GM19324 (cell line): ENCODE measurements at regions not wholly inside any gene's neighbourhood (a gene's known extent, or its start where the extent isn't known, plus 50 kb on each side); places are given as distances from the start of the nearest gene placed in this dataset.
"Not testable (repeated sequence)": the region's sequence is repeated elsewhere in the genome, so short reads cannot be mapped to it uniquely, and the experiment has no call there.

Experiments
- ATAC-seq: cut with Tn5 transposase; IDR thresholded peaks from one replicate; pipeline ENCODE4 v1.9.1; 2021; ENCODE audit warnings: mild to moderate bottlenecking, moderate library complexity; ENCODE audit not compliant: unreplicated experiment, low FRiP score

- ATAC-seq, result no peak
These were observed 325.4 kb upstream of the SEMA3C start for GRCh38 chr7:81244224-81244623.

GRCh38 chr7:81236560-81236959 lies 317.7 kb upstream of the SEMA3C start:
- ATAC-seq, result no peak

GRCh38 chr7:81235997-81236396 lies 317.1 kb upstream of the SEMA3C start:
- no peak for ATAC-seq

GRCh38 chr7:81234896-81235295 lies 316.0 kb upstream of the SEMA3C start:
- no peak for ATAC-seq

- ATAC-seq, result no peak
These were observed 314.5 kb upstream of the SEMA3C start for GRCh38 chr7:81233208-81233940.

GRCh38 chr7:81232084-81232799 lies 313.4 kb upstream of the SEMA3C start:
- ATAC-seq, result no peak

- ATAC-seq, result no peak
These were observed 312.5 kb upstream of the SEMA3C start for GRCh38 chr7:81231301-81231838.

GRCh38 chr7:81226234-81226633 lies 307.4 kb upstream of the SEMA3C start:
- no peak for ATAC-seq

GRCh38 chr7:81222692-81223091 lies 303.8 kb upstream of the SEMA3C start:
- ATAC-seq, result not testable (repeated sequence)

- ATAC-seq, result no peak
These were observed 302.8 kb upstream of the SEMA3C start for GRCh38 chr7:81221527-81222217.

GRCh38 chr7:81218480-81219106 lies 299.7 kb upstream of the SEMA3C start:
- no peak for ATAC-seq

- ATAC-seq, result no peak
These were observed 294.5 kb upstream of the SEMA3C start for GRCh38 chr7:81213394-81213793.

- no peak for ATAC-seq
These were observed 293.1 kb upstream of the SEMA3C start for GRCh38 chr7:81211934-81212320.

- no peak for ATAC-seq
These were observed 292.5 kb upstream of the SEMA3C start for GRCh38 chr7:81211204-81211933.

GRCh38 chr7:81210137-81211064 lies 291.6 kb upstream of the SEMA3C start:
- ATAC-seq, result no peak

GRCh38 chr7:81209059-81209458 lies 290.2 kb upstream of the SEMA3C start:
- no peak for ATAC-seq

GRCh38 chr7:81207801-81208200 lies 288.9 kb upstream of the SEMA3C start:
- no peak for ATAC-seq

- ATAC-seq, result no peak
These were observed 288.0 kb upstream of the SEMA3C start for GRCh38 chr7:81206667-81207360.
